Posterior vena cava (tissue), 2 donors: ENCODE measurements at regions not wholly inside any gene's neighbourhood (a gene's known extent, or its start where the extent isn't known, plus 50 kb on each side); places are given as distances from the start of the nearest gene placed in this dataset.

Source experiments
- DNase-seq: peaks from one replicate; pipeline ENCODE4 v3.0.0-alpha.2; 2020; ENCODE audit warnings: low spot score
- intact Hi-C, 2 donors: fragments of 100-400 bp; cut with DNase I; formaldehyde crosslinking; loops; one replicate each; pipeline versions ENCODE4 v1.14.1 to v1.14.2; 2022 to 2023
- donor health status: DM: yes; HTN: yes; CAD: no.
- donor health status: DM: yes; HTN: yes; CAD: no.

DNA sequence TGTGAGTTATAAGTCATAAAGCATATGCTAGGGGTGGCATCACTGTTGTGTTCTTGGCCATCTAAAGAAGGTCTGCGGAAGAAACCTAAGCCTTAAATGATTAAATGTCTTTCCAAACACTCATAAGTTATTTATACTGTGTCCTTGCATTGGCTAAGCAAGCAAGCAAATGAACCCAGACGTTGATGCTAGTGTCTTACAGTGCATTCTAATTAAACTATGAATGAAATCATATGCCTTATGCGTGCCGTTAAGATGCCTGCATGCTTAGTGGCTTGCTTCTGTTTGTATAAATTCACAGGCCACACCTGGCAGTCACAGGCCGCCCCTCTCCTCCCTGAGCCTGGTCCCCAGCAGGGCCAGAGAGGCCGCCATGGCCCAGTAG, 49.9 kb downstream of the RIN2 start:
- DNase-seq, result no peak

DNA sequence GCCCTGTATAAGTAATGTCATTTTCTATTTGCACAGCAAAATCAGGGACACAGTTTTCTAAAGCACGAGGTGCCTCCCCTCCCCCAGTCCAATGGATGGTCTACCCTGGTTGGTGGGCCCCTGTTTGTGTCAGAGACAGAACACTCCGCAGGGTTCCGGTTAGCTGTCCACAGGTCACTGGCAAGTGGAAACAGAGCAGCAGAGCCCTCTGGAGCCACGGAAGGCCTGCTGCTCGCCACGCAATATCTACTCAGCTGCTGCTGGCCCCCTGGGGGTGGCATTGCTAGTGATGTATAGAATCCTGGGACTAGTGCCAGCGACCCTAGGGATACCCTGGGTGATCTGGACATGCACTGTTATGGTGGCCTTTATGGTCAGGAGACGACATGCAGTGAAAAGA, 50.4 kb downstream of the RIN2 start:
- no peak for DNase-seq
- intact Hi-C loops, result no loop called here

More for the DNA sequence above, 49.9 kb downstream of the RIN2 start:
- intact Hi-C loops, result no loop called here

DNA sequence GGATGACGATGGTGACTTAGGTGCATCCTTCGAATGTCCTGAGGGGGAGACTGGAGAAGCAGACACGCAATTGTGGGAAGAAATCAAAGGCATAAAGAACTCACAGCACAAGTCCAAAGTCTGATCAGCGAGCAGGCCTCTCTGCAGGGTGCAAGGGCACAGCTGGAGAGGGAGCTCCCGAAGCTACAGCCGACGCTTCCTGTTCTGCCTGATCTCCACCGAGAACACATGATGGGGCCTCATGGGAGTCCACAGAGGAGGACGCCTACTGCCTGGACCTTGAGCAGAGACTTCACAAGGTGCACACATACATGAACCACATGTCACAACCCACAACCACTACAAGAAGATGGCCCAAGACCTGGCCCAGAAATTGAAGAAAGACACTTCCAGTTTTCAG, 51.4 kb downstream of the RIN2 start:
- intact Hi-C loops, result no loop called here
- DNase-seq, result no peak

GRCh38 chr20:19811231-19811630, 53.2 kb downstream of the RIN2 start:
- no peak for DNase-seq
- intact Hi-C loops, result no loop called here

DNA sequence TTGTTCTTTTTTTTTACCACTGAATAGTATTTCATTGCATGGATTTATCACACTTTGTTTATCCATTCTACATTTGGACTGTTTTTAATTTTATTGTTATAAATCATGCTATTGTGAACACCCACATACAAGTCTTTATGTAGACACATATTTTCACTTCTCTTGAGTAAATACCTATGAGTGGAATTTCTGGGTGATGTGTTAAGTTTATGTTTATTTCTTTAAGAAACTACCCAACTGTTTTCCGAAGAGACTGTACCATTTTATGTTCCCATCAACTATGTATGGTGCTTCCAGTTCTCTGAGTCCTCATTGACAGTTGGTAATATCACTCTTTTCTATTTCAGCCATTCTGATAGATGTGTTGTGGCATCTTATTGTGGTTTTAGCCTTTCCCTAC, 54.0 kb downstream of the RIN2 start:
- intact Hi-C loops, result no loop called here
- no peak for DNase-seq

DNA sequence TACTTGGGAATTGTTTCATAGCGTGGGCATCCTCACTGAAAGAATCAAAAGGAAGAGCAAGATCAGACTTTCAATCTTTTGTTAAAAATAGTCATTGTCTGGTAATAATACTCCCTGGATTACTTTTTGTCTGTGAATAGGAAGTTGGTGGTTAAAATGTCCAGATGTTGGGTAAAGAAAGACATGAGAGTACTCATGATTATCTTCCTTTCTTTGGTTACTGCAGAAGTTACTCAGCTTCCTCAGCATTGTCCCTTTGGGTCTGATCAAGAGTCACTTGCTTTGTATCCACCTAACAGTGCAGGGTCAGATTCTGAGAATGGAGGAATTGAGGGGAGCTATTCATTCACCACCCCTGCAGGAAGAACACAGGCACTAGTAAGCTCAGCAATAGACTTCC, 54.6 kb downstream of the RIN2 start:
- intact Hi-C loops, result no loop called here
- no peak for DNase-seq

DNA sequence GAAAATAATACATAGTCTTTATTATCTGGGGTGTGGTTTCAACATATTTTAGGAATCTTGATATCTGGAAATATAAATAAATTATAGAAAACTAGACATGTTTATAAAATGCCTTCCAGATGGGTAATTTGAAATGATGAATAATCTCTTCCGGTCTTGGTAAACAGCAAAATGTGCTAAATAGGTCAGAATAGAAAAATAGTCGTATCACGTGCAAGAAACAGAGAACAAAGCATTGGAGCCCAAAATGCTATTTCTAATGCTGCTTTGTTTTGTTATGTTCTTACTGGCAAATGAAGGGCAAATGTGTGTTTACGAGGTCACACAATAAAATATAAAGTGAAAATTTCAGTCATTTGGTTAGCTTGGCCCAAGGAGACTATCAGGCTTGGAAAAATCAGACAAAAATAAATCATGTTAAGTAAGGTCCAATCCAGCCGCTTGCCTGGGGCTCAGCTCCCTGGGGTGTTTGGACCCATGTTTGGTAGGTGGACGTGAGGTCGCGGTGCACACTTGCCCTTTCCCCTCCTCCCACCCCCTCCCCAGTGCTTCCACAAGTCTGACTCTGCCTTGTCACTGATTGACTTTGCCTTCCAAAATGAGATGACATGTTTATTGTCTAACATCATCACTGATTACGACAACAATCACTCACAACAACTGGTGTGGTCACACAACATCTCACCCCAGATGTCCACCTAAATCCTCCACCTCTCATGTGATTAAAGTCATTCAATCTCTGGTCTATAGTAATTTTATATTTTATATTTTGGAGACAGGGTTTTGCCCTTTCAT, 56.0 kb downstream of the RIN2 start:
- intact Hi-C loops, result no loop called here
- no peak for DNase-seq

DNA sequence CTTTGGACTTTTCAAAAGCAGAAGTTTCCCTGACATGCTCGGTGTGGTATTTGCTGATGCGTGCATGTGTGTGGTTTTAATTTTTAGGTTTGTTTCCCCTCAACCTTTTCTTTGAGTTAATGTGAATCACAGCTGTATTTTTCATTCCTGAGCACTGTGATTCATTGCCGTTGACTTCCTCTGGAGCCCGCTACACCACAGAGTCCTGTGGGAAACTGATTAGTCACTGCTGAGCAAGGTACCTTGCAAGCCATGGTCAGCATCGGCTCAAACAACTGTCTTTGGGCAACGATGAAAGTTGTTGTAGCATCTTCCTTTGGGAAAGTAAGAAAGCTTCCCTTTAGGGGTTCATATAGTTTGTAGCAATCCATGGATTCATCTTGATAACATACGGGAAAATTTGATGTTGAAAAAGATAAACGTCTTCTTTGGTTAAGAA, 57.5 kb downstream of the RIN2 start:
- no peak for DNase-seq
- intact Hi-C loops, result no loop called here

DNA sequence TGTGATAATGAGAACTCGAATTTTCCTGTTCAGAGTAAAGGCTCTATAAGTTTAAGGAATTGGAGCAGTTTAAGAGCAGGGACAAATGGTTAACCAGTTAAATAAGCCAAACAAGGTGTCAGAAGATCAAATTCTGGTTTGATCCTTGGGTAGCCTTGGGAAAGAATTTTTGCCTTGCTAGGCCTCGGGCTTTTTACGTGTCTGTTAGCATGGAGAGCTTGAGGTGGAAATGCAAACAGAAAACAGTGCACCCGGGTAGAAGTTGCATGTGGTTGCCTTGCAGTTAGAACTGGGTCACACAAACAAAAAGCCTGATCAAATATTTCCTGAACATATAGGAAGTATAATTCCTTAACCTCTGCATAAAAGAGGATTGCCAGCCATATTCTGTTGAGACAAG, 58.3 kb downstream of the RIN2 start:
- intact Hi-C loops, result no loop called here

DNA sequence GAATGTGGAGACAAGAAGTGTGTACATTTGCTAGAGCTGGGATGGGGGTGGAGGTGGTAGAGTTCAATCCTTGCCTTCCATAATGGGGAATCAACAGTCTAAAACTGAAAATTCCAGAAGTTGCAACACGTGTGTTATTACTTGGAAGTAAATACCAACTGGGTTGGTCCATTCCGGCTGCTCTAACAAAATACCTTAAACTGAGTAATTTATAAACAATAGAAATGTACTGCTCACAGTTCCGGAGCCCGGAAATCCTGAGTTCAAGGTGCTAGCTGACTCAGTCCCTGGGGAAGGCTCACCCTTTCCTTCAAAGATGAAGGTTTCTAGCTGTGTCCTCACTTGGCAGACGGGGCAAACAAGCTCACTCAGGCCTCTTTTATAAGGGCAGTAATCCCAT, 59.0 kb downstream of the RIN2 start:
- intact Hi-C loops, result no loop called here
- DNase-seq, result no peak

More for the DNA sequence above, 58.3 kb downstream of the RIN2 start:
- no peak for DNase-seq

- no peak for DNase-seq
Measured at GRCh38 chr20:19819149-19819548, 61.1 kb downstream of the RIN2 start.

GRCh38 chr20:19820555-19821211, 62.6 kb downstream of the RIN2 start:
- no peak for DNase-seq
- intact Hi-C loops, result no loop called here

More at GRCh38 chr20:19819149-19819548, 61.1 kb downstream of the RIN2 start:
- intact Hi-C loops, result no loop called here

DNA sequence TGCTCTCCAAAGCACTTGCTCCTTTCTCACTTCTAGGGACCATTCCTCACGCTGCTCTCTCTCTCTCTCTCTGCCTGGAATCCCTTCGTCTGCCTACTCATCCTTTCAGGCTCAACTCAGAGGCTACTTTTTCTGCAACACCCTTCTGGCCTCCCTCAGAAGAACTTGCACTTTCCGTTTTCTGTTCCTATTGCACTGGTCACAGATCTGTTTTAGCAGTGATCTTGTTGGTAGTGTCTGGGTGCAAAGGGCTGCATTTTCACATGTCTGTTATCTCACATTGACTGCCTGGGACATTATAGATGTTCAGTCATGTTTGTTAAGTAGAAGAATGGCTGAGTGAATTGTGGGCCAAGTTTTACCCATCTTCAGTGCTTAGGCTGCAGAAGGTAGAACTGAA, 63.5 kb downstream of the RIN2 start:
- intact Hi-C loops, result no loop called here
- no peak for DNase-seq

- intact Hi-C loops, result no loop called here
- no peak for DNase-seq
Measured at GRCh38 chr20:19823216-19823615, 65.2 kb downstream of the RIN2 start.

DNA sequence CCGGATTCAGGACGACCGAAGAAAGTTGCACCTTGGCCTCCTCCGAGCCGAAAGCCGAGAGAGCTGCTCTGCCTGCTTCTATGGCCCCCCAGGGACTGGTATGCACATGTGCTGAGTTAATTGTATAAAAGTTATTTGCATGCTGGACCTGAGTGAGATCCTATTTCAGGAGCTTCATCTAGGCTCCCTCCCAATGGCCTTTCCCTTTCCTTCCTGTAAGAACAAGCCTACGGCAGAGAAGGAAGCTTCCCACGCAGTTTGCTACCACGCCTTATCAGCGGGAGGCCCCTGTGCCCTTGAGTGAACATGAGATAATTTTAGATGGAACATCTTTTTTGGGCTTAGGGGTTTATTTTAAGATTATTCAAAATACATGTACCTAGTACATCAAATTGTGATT, 65.9 kb downstream of the RIN2 start:
- intact Hi-C loops, result no loop called here
- no peak for DNase-seq

DNA sequence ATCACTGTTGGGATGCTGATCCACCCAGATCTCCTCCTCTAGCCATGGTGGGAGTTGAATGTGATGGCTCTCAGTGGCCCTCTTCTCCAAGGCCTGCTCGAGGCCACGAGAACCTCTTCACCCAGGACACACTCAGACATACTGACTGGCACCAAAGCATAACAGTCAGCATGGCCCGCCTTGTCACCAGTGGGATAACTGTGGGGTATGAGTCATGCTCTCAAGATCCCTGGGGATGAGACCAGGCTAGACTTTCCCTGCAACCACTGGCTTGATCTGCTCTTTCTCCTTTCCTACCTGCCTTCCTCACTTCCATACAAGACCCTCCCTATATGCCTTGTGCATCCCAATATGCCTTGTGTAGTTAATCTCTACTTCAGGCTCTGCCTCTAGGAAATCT, 66.8 kb downstream of the RIN2 start:
- DNase-seq, result no peak
- intact Hi-C loops, result no loop called here

DNA sequence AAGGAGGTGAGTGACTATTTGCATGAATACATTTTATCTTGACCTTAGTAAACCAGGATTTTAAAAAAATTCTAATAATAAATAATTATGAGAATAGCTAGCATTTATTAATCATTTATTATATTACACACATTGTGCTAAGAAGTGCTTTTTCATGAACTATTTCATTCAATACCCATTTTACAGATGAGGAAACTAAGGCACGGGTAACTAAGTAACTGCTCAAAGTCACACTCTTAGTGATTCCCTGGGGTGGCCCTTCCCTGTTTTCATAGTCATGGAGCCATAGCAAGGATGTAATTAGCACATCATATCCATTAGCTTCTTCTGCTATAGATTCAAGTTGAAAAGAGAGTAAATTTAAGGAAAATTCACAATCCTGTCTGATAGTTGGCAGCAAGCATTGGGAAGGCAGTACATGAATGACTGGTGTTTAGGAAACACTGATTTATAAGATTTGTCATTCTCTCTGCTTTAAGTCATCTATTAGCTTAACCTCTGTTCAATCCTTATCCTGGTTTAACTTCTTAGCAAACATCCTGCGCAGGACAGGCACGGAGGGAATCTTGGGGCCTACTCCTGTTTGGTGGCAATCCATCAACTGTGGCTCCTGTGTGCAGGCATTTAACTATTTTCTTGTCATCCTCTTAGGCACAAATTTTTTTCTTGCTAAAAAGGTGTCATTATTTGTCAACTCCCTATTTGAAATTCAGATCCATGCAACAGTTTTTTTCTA, 68.3 kb downstream of the RIN2 start:
- intact Hi-C loops, result no loop called here

GRCh38 chr20:19827818-19828217, 69.8 kb downstream of the RIN2 start:
- DNase-seq, result no peak
- intact Hi-C loops, result no loop called here

More for the DNA sequence above, 68.3 kb downstream of the RIN2 start:
- no peak for DNase-seq

DNA sequence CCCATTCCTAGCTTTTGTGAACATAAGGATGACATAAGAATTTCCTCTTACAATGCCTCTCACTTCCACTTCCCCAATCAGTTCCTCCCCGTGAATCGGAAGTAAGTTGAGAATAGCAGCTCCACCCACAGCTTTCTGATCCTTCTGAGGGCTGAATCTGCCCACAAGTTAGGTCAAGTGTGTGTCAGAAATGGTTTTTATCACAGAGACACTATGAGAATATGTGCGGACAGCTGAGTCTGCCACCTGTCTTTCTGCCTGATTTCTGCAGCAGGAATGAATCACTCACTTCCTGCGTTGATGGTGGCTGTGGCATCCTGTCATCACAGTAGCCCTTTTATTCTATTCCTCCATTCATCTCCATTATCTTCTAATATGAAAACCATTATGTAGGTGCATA, 70.2 kb downstream of the RIN2 start:
- DNase-seq, result no peak
- intact Hi-C loops, result no loop called here

DNA sequence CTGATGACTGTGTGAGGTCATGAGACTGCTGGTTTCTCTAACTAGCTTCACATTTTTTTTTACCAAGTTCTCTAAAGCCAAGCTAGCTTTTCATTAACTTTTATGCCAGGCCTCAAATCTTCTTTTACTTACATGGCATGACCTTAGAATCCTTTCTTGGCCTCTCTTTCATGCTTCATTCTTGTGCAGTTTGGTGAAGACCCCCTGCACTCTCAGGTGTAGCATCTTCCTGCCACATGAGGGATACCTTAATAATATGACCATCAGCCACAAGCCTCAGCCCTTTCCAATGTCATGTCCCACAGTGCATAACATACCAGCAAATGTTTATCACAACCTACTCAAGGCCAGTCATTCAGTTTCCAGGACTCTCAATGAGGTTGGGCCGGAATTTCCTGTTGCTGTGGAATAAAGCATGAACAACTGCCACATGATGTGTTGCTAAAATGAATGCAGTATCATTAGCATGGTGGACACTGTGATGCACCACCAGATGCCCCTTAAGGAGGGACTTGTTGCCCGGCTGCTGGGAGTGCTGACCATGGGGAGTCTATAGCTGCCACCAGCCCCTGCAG, 72.2 kb downstream of the RIN2 start:
- no peak for DNase-seq
- intact Hi-C loops, result no loop called here
